Breast epithelium (tissue), 3 donors: ENCODE measurements at regions not wholly inside any gene's neighbourhood (a gene's known extent, or its start where the extent isn't known, plus 50 kb on each side); places are given as distances from the start of the nearest gene placed in this dataset.

Experiments
- POLR2A ChIP-seq: fragments of 450-650 bp; IDR thresholded peaks from one replicate; pipeline ENCODE4 v1.6.1; 2016; ENCODE audit warnings: antibody characterized with exemption, mild to moderate bottlenecking, moderate library complexity
- TF ChIP-seq, protein P1 (sequence below), 3 donors: fragments of 450-650 bp; IDR thresholded peaks; one replicate each; pipeline ENCODE4 v1.5.1; 2016 to 2017; ENCODE audit warnings: antibody characterized with exemption in 3 of 3, mild to moderate bottlenecking in 3 of 3, moderate library complexity in 3 of 3

GRCh38 chr2:150782613-150783012, 295.1 kb upstream of the RND3 start:
- TF ChIP-seq, protein P1, sequence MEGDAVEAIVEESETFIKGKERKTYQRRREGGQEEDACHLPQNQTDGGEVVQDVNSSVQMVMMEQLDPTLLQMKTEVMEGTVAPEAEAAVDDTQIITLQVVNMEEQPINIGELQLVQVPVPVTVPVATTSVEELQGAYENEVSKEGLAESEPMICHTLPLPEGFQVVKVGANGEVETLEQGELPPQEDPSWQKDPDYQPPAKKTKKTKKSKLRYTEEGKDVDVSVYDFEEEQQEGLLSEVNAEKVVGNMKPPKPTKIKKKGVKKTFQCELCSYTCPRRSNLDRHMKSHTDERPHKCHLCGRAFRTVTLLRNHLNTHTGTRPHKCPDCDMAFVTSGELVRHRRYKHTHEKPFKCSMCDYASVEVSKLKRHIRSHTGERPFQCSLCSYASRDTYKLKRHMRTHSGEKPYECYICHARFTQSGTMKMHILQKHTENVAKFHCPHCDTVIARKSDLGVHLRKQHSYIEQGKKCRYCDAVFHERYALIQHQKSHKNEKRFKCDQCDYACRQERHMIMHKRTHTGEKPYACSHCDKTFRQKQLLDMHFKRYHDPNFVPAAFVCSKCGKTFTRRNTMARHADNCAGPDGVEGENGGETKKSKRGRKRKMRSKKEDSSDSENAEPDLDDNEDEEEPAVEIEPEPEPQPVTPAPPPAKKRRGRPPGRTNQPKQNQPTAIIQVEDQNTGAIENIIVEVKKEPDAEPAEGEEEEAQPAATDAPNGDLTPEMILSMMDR (IDR thresholded peaks at IDR 0.05) = no peak
- TF ChIP-seq POLR2A = no peak
